Osteoblast (primary cell): ENCODE measurements at regions not wholly inside any gene's neighbourhood (a gene's known extent, or its start where the extent isn't known, plus 50 kb on each side); places are given as distances from the start of the nearest gene placed in this dataset.

Source experiments
- DNase-seq: peaks from one replicate; pipeline ENCODE4 v3.0.0; 2011; ENCODE audit warnings: low spot score, mixed read lengths; ENCODE audit not compliant: insufficient read length; ENCODE audit errors: missing footprints
- H2AFZ ChIP-seq: 2 replicates; pipeline ENCODE4 v1.6.0; 2011; ENCODE audit warnings: mild to moderate bottlenecking, low read length
- H3K27ac ChIP-seq: 2 replicates; pipeline ENCODE4 v1.5.1; 2011; ENCODE audit warnings: mild to moderate bottlenecking, low read depth, low read length, moderate library complexity
- H3K27me3 ChIP-seq: 2 replicates; pipeline ENCODE4 v1.6.0; 2012; ENCODE audit warnings: mild to moderate bottlenecking, control low read depth, inconsistent platforms, low read length, moderate library complexity; ENCODE audit not compliant: insufficient read depth
- H3K36me3 ChIP-seq: 2 replicates; pipeline ENCODE4 v1.5.1; 2011; ENCODE audit warnings: mild to moderate bottlenecking, low read length, control low read depth, moderate library complexity; ENCODE audit not compliant: insufficient read depth
- H3K4me1 ChIP-seq: 2 replicates; pipeline ENCODE4 v1.5.1; 2011; ENCODE audit warnings: mild to moderate bottlenecking, low read length, control low read depth, moderate library complexity; ENCODE audit not compliant: insufficient read depth
- H3K4me2 ChIP-seq: 2 replicates; pipeline ENCODE4 v1.6.0; 2011; ENCODE audit warnings: mild to moderate bottlenecking, low read length; ENCODE audit not compliant: insufficient read depth
- H3K4me3 ChIP-seq: fragments of 200-600 bp; sonication (generic); 3 replicates; pipeline ENCODE4 v1.5.1; 2012; ENCODE audit warnings: mild to moderate bottlenecking, low read length, inconsistent platforms; ENCODE audit not compliant: insufficient read depth
- H3K79me2 ChIP-seq: 2 replicates; pipeline ENCODE4 v1.6.0; 2012; ENCODE audit warnings: mild to moderate bottlenecking, low read length, control low read depth, inconsistent platforms; ENCODE audit not compliant: insufficient read depth
- H3K9me3 ChIP-seq: 2 replicates; pipeline ENCODE4 v1.5.1; 2011; ENCODE audit warnings: low read depth, low read length, control low read depth
- H4K20me1 ChIP-seq: 2 replicates; pipeline ENCODE4 v1.6.0; 2012; ENCODE audit warnings: mild to moderate bottlenecking, low read length, control low read depth; ENCODE audit not compliant: insufficient read depth
- TF ChIP-seq, protein P1 (sequence below): IDR thresholded peaks from 2 replicates; pipeline ENCODE4 v1.5.1; 2011; ENCODE audit warnings: mild to moderate bottlenecking, low read depth, low read length, moderate library complexity; ENCODE audit errors: extremely low read depth

DNA sequence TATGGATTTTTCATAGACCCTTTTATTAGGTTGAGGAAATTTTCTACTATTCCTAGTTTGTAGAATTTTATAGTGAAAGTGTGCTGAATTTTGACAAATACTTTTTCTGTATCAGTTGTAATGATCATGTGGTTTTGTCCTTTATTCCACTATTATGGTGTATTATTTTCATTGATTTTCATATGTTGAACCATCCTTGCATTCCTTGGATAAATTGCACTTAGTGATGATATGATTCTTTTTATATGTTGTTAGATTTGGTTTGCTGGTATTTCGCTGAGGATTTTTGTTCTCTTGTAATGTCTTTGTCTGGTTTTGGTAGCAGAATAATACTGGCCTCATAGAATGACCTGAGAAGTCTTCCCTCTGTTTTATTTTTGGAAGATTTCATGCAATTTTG lies 140.6 kb upstream of the CDK6 start:
- TF ChIP-seq, protein P1, sequence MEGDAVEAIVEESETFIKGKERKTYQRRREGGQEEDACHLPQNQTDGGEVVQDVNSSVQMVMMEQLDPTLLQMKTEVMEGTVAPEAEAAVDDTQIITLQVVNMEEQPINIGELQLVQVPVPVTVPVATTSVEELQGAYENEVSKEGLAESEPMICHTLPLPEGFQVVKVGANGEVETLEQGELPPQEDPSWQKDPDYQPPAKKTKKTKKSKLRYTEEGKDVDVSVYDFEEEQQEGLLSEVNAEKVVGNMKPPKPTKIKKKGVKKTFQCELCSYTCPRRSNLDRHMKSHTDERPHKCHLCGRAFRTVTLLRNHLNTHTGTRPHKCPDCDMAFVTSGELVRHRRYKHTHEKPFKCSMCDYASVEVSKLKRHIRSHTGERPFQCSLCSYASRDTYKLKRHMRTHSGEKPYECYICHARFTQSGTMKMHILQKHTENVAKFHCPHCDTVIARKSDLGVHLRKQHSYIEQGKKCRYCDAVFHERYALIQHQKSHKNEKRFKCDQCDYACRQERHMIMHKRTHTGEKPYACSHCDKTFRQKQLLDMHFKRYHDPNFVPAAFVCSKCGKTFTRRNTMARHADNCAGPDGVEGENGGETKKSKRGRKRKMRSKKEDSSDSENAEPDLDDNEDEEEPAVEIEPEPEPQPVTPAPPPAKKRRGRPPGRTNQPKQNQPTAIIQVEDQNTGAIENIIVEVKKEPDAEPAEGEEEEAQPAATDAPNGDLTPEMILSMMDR = no peak
- no peak overlapping the region for H3K27ac ChIP-seq
- DNase-seq = no peak
- no peak overlapping the region for H2AFZ ChIP-seq
- H3K27me3 ChIP-seq = no peaks in the 10 kb centered on the region
- peaks cover 14% of the 10 kb centered on the region for H3K4me1 ChIP-seq
- no peak overlapping the region for H3K4me2 ChIP-seq
- H4K20me1 ChIP-seq = no peaks in the 10 kb centered on the region
- no peaks in the 10 kb centered on the region for H3K79me2 ChIP-seq
- no peaks in the 10 kb centered on the region for H3K36me3 ChIP-seq
- no peak overlapping the region for H3K4me3 ChIP-seq
- H3K9me3 ChIP-seq = peaks cover 7% of the 10 kb centered on the region

DNA sequence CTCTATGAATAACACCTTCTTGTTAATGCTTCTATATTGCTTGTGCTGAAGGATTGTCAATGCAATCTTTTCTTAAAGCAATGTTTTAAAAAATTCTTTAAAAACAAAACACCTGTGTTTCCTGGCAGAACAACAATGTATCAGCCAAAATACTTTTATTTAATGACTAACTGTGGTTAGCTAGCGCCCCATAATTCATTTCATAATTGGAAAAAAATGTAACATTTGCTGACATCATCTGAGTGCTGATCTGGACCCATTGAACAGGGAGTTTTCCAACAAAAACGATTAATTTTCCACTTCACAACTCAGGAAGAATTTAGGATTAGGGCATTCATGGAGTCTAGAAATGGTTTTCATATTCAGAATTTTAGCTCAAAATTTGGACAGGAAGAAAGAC lies 137.6 kb upstream of the CDK6 start:
- Histone ChIP-seq H3K79me2 (no peaks in the 10 kb centered on the region), H3K27me3 (no peaks in the 10 kb centered on the region), H4K20me1 (no peaks in the 10 kb centered on the region), H3K4me2 (peak overlapping the region; percentile 7), H2AFZ (no peak overlapping the region), H3K36me3 (no peaks in the 10 kb centered on the region), H3K27ac (no peak overlapping the region), H3K4me3 (no peak overlapping the region), H3K4me1 (peaks cover 14% of the 10 kb centered on the region), H3K9me3 (peaks cover 7% of the 10 kb centered on the region)
- DNase-seq = peak; percentile 70
- TF ChIP-seq, protein P1 = no peak

DNA sequence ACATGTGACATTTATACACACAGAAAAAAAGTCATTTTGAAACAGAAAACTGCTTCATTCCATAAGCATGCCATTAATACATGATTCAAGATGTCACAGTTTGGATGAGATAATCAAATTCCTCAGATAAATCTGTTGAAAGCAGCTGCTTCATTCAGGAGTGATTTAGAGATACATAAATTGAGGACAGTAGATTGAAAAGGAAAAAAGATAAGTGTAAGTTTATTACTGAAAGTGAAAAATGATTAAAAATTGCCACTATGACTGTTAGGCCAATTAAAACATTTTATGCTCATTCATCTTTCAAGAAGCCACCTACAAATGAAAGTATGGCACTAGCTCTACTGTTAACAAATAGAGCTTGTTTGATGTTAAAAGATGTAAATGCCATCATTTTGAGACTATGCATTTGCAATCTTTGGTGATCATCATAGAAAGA lies 136.9 kb upstream of the CDK6 start:
- Histone ChIP-seq H3K27ac (no peak overlapping the region), H3K27me3 (no peaks in the 10 kb centered on the region), H3K36me3 (no peaks in the 10 kb centered on the region), H3K4me2 (peak overlapping the region; percentile 7), H3K4me3 (no peak overlapping the region), H4K20me1 (no peaks in the 10 kb centered on the region), H3K9me3 (peaks cover 7% of the 10 kb centered on the region), H3K79me2 (no peaks in the 10 kb centered on the region), H3K4me1 (peaks cover 14% of the 10 kb centered on the region), H2AFZ (no peak overlapping the region)
- DNase-seq = no peak
- TF ChIP-seq, protein P1 = no peak

DNA sequence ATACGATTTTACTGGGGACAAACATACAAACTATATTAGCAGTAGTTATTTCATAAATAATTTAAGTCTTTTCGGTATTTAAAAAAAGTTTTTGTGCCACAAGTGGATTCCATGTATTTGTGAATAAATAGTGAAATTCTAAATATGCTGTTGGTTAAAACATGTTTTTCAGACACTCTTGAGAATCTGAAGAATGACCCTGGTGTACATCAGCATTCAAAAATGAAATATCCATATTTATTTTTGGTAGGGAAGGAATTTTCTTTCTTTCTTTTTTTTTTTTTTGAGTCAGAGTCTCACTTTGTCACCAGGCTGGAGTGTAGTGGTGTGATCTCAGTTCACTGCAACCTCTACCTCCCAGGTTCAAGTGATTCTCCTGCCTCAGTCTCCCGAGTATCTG lies 136.1 kb upstream of the CDK6 start:
- Histone ChIP-seq H2AFZ (no peak overlapping the region), H3K27ac (no peak overlapping the region), H3K9me3 (peaks cover 7% of the 10 kb centered on the region), H3K4me2 (no peak overlapping the region), H3K4me3 (no peak overlapping the region), H3K79me2 (no peaks in the 10 kb centered on the region), H3K27me3 (no peaks in the 10 kb centered on the region), H3K4me1 (peaks cover 14% of the 10 kb centered on the region), H4K20me1 (no peaks in the 10 kb centered on the region), H3K36me3 (no peaks in the 10 kb centered on the region)
- DNase-seq = no peak
- TF ChIP-seq, protein P1 = no peak
